HG02678 (cell line): ENCODE measurements at regions not wholly inside any gene's neighbourhood (a gene's known extent, or its start where the extent isn't known, plus 50 kb on each side); places are given as distances from the start of the nearest gene placed in this dataset.
"Not testable (repeated sequence)": the region's sequence is repeated elsewhere in the genome, so short reads cannot be mapped to it uniquely, and the experiment has no call there.

Source experiments
- ATAC-seq: cut with Tn5 transposase; IDR thresholded peaks from one replicate; pipeline ENCODE4 v1.9.1; 2021; ENCODE audit warnings: mild to moderate bottlenecking, moderate library complexity; ENCODE audit not compliant: unreplicated experiment

DNA sequence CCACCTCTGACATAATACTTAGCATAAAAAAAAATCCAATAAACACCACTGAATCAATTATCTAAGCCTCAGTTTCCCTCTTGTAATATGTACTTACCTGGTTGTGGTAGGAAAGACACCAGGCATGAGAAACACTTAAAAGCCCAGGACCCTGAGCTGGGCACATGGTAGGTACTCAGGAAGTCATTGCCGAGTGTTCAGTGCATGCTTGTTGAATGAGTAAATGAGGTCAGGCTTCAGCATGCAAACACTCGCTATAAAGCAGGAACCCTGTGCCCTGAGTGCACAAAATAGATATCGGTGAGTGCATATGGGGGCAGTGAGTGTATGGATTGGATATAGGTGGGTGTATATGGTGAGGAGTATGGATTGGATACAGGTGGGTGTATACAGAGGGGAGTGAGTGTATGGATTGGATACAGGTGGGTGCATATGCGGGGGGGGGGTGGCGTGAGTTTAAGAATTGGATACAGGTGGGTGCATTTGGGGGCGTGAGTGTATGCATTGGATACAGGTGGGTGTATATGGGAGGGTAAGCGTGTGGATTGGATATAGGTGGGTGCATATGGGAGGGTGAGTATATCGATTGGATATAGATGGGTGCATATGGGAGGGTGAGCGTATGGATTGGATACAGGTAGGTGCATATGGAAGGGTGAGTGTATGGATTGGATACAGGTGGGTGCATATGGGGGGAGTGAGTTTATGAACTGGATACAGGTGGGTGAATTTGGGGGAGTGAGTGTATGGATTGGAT, 194.3 kb upstream of the MSX2 start:
- ATAC-seq = no peak

DNA sequence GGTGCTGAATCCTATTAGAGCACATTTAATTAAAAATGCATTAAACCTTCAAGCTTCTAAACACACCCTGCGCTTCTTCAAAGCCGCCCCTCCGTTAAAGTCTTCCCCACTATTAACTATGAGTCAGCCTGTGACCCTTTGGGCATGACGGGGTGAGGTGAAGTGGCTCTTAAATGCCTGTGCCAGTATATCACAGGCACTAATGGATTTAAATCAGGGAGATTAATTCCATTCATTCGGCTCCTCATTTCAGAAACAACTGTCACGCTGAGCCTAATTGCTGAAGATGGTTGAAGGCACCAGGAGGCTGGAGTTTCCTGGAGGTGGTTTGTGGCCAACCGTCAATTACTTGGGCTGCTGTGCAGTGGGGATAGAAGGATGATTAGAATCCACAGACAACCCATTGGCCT, 192.6 kb upstream of the MSX2 start:
- no peak for ATAC-seq

GRCh38 chr5:174532455-174533453, 191.6 kb upstream of the MSX2 start:
- no peak for ATAC-seq

DNA sequence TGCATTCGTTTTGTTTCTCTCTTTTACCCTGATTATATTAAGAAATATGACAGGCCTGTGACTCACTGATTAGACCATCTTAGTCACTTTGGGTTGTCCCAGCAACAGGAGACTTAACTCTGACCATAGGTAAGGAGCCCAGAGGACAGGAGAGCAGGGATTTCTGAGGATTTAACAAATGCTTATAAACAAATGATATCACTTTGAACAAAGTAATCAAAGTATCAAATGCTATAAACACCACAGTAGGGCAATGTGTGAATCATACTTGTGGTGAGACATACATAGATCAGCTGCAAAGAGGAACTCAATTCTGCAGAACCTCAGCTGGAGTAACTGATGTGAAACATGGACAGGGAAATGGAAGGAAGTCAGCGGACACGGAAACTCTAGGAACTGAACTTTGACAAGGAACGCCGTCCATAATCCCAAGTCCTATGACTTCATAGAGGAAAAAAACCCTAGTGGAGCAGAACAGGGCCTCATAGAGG, 190.6 kb upstream of the MSX2 start:
- ATAC-seq = no peak

- ATAC-seq = no peak
Observed at GRCh38 chr5:174535669-174536068, 188.7 kb upstream of the MSX2 start.

DNA sequence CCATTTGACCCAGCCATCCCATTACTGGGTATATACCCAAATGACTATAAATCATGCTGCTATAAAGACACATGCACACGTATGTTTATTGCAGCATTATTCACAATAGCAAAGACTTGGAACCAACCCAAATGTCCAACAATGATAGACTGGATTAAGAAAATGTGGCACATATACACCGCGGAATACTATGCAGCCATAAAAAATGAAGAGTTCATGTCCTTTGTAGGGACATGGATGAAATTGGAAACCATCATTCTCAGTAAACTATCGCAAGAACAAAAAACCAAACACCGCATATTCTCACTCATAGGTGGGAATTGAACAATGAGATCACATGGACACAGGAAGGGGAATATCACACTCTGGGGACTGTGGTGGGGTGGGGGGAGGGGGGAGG, 184.6 kb upstream of the MSX2 start:
- ATAC-seq = not testable (repeated sequence)

DNA sequence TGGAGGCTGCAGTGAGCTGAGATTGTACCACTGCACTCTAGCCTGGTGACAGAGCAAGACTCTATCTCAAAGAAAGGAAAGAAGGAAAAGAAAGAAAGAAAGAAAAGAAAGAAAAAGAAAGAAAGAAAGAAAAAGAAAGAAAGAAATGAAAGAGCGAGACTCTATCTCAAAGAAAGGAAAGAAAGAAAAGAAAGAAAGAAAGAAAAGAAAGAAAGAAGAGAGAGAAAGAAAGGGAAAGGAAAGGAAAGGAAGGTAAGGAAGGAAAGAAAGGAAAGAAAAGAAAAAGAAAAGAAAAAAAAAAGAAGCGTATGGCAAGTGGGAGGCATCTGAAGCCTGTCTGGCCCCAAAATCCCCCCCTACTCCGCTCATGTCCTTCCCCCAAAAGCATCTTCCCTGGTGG, 182.3 kb upstream of the MSX2 start:
- no peak for ATAC-seq

GRCh38 chr5:174542471-174542870, 181.9 kb upstream of the MSX2 start:
- no peak for ATAC-seq

GRCh38 chr5:174545926-174546325, 178.5 kb upstream of the MSX2 start:
- no peak for ATAC-seq

GRCh38 chr5:174547814-174548213, 176.6 kb upstream of the MSX2 start:
- no peak for ATAC-seq

GRCh38 chr5:174549254-174549653, 175.1 kb upstream of the MSX2 start:
- no peak for ATAC-seq

DNA sequence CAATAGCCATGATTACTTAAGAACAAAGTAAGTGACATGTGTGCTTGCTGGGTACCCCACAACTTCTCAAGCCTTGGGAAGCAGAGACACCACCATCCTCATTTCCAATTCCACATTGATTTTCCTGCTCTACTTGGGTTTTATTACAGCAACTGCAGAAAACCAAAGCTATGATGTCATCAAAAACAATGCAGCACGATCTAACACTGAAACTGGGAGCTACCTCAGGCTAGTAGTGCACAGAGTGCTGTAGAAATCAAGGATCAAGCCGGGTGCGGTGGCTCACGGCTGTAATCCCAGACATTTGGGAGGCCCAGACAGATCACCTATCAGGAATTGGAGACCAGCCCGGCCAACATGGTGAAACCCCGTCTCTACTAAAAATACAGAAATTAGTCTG, 174.4 kb upstream of the MSX2 start:
- ATAC-seq = no peak

- no peak for ATAC-seq
Observed at GRCh38 chr5:174552428-174552827, 172.0 kb upstream of the MSX2 start.

DNA sequence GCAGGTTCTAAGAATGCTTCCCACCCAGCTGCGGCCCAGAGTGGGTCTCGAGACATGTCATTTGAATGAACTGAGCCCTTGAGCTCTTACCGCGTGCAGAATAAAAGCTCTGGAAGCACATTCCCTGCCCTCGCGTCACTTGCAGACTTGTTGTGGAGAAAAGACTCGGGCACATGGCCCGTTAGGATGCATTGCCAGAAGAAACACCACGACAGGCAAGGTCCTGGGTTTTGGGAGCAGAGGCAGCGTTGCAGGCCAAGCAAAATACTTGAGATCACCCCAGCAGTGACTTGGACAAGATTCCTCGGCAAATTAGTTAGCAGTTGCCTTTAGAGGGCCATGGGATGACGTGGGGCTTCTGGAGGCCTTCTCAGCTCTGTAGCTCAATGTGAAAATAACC, 170.8 kb upstream of the MSX2 start:
- no peak for ATAC-seq

- ATAC-seq = no peak
Observed at GRCh38 chr5:174555726-174556125, 168.7 kb upstream of the MSX2 start.

GRCh38 chr5:174556756-174557155, 167.6 kb upstream of the MSX2 start:
- no peak for ATAC-seq

- ATAC-seq = no peak
Observed at GRCh38 chr5:174558190-174558589, 166.2 kb upstream of the MSX2 start.

DNA sequence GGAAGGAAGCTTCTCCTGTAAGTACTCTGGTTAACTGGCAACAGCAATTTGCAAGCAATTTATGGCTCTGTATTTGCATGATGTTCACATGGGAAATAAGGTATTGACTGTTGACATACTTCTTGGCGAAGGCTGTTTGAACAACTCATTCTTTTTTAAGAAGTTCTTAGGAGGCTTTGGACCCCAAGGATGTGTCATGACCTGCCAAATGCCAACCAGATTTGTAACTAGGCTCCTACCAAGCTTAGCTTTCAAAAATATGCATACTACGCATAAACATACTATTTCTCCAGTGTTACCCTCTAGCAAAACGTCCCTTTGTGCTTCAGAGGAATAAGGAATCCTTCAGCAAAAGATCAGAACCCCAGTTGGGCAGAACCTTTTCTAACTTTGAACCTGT, 165.2 kb upstream of the MSX2 start:
- ATAC-seq = no peak

DNA sequence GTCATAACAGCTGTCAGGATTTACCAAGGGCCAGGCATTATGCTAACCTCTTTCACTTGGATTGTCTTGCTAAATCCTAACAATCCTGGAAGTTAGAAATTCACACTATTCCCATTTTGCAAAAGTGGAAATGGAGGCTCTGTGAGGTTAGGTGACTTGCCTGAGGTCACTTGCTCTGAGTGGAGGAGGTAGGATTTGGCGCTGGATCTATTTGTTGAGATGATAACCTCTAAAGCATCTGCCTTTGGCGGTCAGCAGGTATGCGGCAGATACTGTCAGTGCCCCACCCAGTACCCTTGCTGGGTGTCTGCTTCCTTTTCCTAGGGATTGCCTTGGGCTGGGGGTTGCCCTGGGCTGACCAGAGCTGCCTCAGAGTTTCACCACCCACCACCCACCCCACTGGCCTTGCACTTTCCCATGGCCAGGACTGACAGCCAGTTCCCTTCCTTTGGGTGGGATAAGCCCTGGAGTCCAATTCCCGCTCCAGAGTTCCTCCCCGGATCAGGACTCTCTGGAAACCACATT, 164.8 kb upstream of the MSX2 start:
- no peak for ATAC-seq

- ATAC-seq = no peak
Observed at GRCh38 chr5:174560861-174561260, 163.5 kb upstream of the MSX2 start.

- ATAC-seq = not testable (repeated sequence)
Observed at GRCh38 chr5:174563040-174563439, 161.3 kb upstream of the MSX2 start.

- no peak for ATAC-seq
Observed at GRCh38 chr5:174563899-174564298, 160.5 kb upstream of the MSX2 start.
